ENCODE measurements at regions not wholly inside any gene's neighbourhood (a gene's known extent, or its start where the extent isn't known, plus 50 kb on each side); places are given as distances from the start of the nearest gene placed in this dataset.

GRCh38 chr22:27136596-27136995 is 479.2 kb downstream of the MIAT start:
- no peak for TF ChIP-seq CTCF (IDR thresholded peaks at IDR 0.05)
- no peak for TF ChIP-seq EZH2 (IDR thresholded peaks at IDR 0.05; ENCODE audit: borderline replicate concordance, insufficient read depth, low read depth, low read length, poor library complexity, severe bottlenecking)
